NB4 (cell line): ENCODE measurements at regions not wholly inside any gene's neighbourhood (a gene's known extent, or its start where the extent isn't known, plus 50 kb on each side); places are given as distances from the start of the nearest gene placed in this dataset.

Source experiments
- CTCF ChIP-seq: IDR thresholded peaks from one replicate; pipeline ENCODE4 v1.5.1; 2012; ENCODE audit warnings: low read depth, low read length
- POLR2A ChIP-seq: IDR thresholded peaks from 2 replicates; pipeline ENCODE4 v1.6.1; 2011; ENCODE audit warnings: mild to moderate bottlenecking; ENCODE audit not compliant: insufficient read length; ENCODE audit errors: extremely low read depth

GRCh38 chr3:64930891-64931290, 243.1 kb upstream of the ADAMTS9 start:
- no peak for TF ChIP-seq CTCF
- TF ChIP-seq POLR2A, result no peak
